NCI-H2171 (cell line): ENCODE measurements at regions not wholly inside any gene's neighbourhood (a gene's known extent, or its start where the extent isn't known, plus 50 kb on each side); places are given as distances from the start of the nearest gene placed in this dataset.
A peak's percentile ranks its signal among the peaks of the same experiment; 100 is the strongest.
"Not testable (repeated sequence)": the region's sequence is repeated elsewhere in the genome, so short reads cannot be mapped to it uniquely, and the experiment has no call there.

ENCODE experiments used
- DNase-seq: peaks from one replicate; lab custom pipeline; 2025; lab: John Stamatoyannopoulos, UW

GRCh38 chr3:106265704-106266103 is 396.9 kb upstream of the CBLB start:
- no peak for DNase-seq

GRCh38 chr3:106268696-106269095 is 399.9 kb upstream of the CBLB start:
- DNase-seq = no peak

GRCh38 chr3:106272302-106272701 is 403.5 kb upstream of the CBLB start:
- no peak for DNase-seq

- DNase-seq = no peak
Observed at GRCh38 chr3:106275592-106275991, 406.8 kb upstream of the CBLB start.

- DNase-seq = no peak
Observed at GRCh38 chr3:106276151-106276550, 407.3 kb upstream of the CBLB start.

- no peak for DNase-seq
Observed at GRCh38 chr3:106276755-106277612, 408.2 kb upstream of the CBLB start.

- no peak for DNase-seq
Observed at GRCh38 chr3:106277731-106278130, 408.9 kb upstream of the CBLB start.

- DNase-seq = peak; percentile 68
Observed at GRCh38 chr3:106281221-106281620, 412.4 kb upstream of the CBLB start.

- DNase-seq = no peak
Observed at GRCh38 chr3:106282943-106283342, 414.1 kb upstream of the CBLB start.

GRCh38 chr3:106288781-106289180 is 420.0 kb upstream of the CBLB start:
- DNase-seq = no peak

GRCh38 chr3:106290304-106290997 is 421.6 kb upstream of the CBLB start:
- no peak for DNase-seq

- DNase-seq = no peak
Observed at GRCh38 chr3:106293161-106293560, 424.3 kb upstream of the CBLB start.

GRCh38 chr3:106294121-106294520 is 425.3 kb upstream of the CBLB start:
- no peak for DNase-seq

- no peak for DNase-seq
Observed at GRCh38 chr3:106296062-106296461, 427.2 kb upstream of the CBLB start.

GRCh38 chr3:106299300-106300098 is 430.7 kb upstream of the CBLB start:
- no peak for DNase-seq

- DNase-seq = no peak
Observed at GRCh38 chr3:106302451-106303221, 433.8 kb upstream of the CBLB start.

GRCh38 chr3:106303766-106304165 is 435.0 kb upstream of the CBLB start:
- no peak for DNase-seq

- no peak for DNase-seq
Observed at GRCh38 chr3:106305127-106305526, 436.3 kb upstream of the CBLB start.

GRCh38 chr3:106305882-106306435 is 437.1 kb upstream of the CBLB start:
- no peak for DNase-seq

- no peak for DNase-seq
Observed at GRCh38 chr3:106309274-106309673, 440.5 kb upstream of the CBLB start.

- not testable (repeated sequence) for DNase-seq
Observed at GRCh38 chr3:106309798-106310197, 441.0 kb upstream of the CBLB start.
